GM12878 (cell line): ENCODE measurements at regions not wholly inside any gene's neighbourhood (a gene's known extent, or its start where the extent isn't known, plus 50 kb on each side); places are given as distances from the start of the nearest gene placed in this dataset.

ENCODE experiments used
- ATAC-seq: fragments of 200-7000 bp; cut with Tn5 transposase; 3 replicates; pipeline ENCODE4 v1.9.1; 2020; ENCODE audit warnings: mild to moderate bottlenecking, moderate library complexity
- BruUV-seq: library from RNA; stranded (reverse); fragments of 400-500 nt; replicated peaks from 2 replicates; lab custom pipeline; 2021; lab: Mats Ljungman, UMichigan
- CTCF ChIA-PET: fragments of 300-600 bp; sonication (Branson Sonifier 250); formaldehyde crosslinking; extraction: SDS; loops from one replicate; lab custom pipeline; 2021; ENCODE audit warnings: inconsistent platforms; lab: Yijun Ruan, JAX
- POLR2A ChIA-PET: fragments of 350-600 bp; formaldehyde crosslinking; extraction: SDS; loops from one replicate; lab custom pipeline; 2021; ENCODE audit warnings: inconsistent platforms; lab: Charles Lee
- RAD21 ChIA-PET: fragments of 300-600 bp; sonication (Branson Sonifier 250); formaldehyde crosslinking; loops from one replicate; lab custom pipeline; 2023; ENCODE audit warnings: antibody characterized with exemption; ENCODE audit not compliant: unreplicated experiment; lab: Charles Lee
- SMC1A ChIA-PET: fragments of 300-600 bp; sonication (Branson Sonifier 250); formaldehyde crosslinking; loops from one replicate; lab custom pipeline; 2023; ENCODE audit not compliant: unreplicated experiment, uncharacterized antibody; lab: Charles Lee
- DNase-seq: peaks from one replicate; pipeline ENCODE4 v3.0.0-alpha.2; 2011; ENCODE audit warnings: low read depth, low spot score
- FAIRE-seq: peaks from 3 replicates; lab custom pipeline; 2011; peaks lifted over from hg19 to GRCh38; lab: Jason Lieb, UNC
- H2AFZ ChIP-seq: 2 replicates; pipeline ENCODE4 v1.6.0; 2011; ENCODE audit warnings: low read depth, low read length, control low read depth; ENCODE audit not compliant: control insufficient read depth
- H3K27ac ChIP-seq: 2 replicates; pipeline ENCODE4 v1.5.1; 2011; ENCODE audit warnings: control low read depth; ENCODE audit not compliant: control insufficient read depth, insufficient read depth
- H3K27me3 ChIP-seq, 2 experiments: replicated peaks in 1 of 2; 2 replicates each; pipeline versions ENCODE4 v1.6.0 to v1.6.1; 2011; ENCODE audit warnings: low read length in 1 of 2; ENCODE audit not compliant: control insufficient read depth in 2 of 2, insufficient read depth in 2 of 2
- H3K36me3 ChIP-seq, 2 experiments: 2 replicates each; pipeline ENCODE4 v1.5.1; 2011; ENCODE audit warnings: low read length in 1 of 2; ENCODE audit not compliant: control insufficient read depth in 2 of 2, insufficient read depth in 2 of 2
- H3K4me1 ChIP-seq: 2 replicates; pipeline ENCODE4 v1.6.1; 2011; ENCODE audit warnings: mild to moderate bottlenecking, low read length, moderate library complexity, mixed read lengths; ENCODE audit not compliant: control insufficient read depth, insufficient read depth
- H3K4me2 ChIP-seq: 2 replicates; pipeline ENCODE4 v1.6.0; 2011; ENCODE audit warnings: control low read depth; ENCODE audit not compliant: control insufficient read depth, insufficient read depth
- H3K4me3 ChIP-seq: fragments of 200-600 bp; sonication (generic); 2 replicates; pipeline ENCODE4 v1.5.1; 2016
- H3K79me2 ChIP-seq: 2 replicates; pipeline ENCODE4 v1.6.0; 2011; ENCODE audit warnings: low read length; ENCODE audit not compliant: control insufficient read depth, insufficient read depth
- H3K9ac ChIP-seq: 2 replicates; pipeline ENCODE4 v1.8.0; 2011; ENCODE audit warnings: low read length, control low read depth, mixed read lengths; ENCODE audit not compliant: control insufficient read depth, insufficient read depth
- H3K9me3 ChIP-seq: replicated peaks from 3 replicates; pipeline ENCODE4 v1.5.1; 2011; ENCODE audit warnings: mild to moderate bottlenecking, low read length; ENCODE audit not compliant: control insufficient read depth, insufficient read depth
- H4K20me1 ChIP-seq: 2 replicates; pipeline ENCODE4 v1.6.0; 2011; ENCODE audit not compliant: control insufficient read depth, insufficient read depth
- ASH2L ChIP-seq: fragments of 300-600, 200-600 bp; sonication (generic); IDR thresholded peaks from 2 replicates; pipeline ENCODE4 v1.6.1; 2017; ENCODE audit warnings: low read depth, mild to moderate bottlenecking, borderline replicate concordance
- ATF2 ChIP-seq: IDR thresholded peaks from 2 replicates; pipeline ENCODE4 v1.6.1; 2012; ENCODE audit warnings: low read length, inconsistent platforms
- BCL3 ChIP-seq: IDR thresholded peaks from 2 replicates; pipeline ENCODE4 v1.6.1; 2011; ENCODE audit warnings: borderline replicate concordance, low read depth, mild to moderate bottlenecking, moderate library complexity, low read length; ENCODE audit not compliant: insufficient read depth, poor library complexity, severe bottlenecking
- ZNF592 ChIP-seq: fragments of 450-650 bp; IDR thresholded peaks from 2 replicates; pipeline ENCODE4 v1.6.1; 2017; ENCODE audit warnings: mild to moderate bottlenecking, moderate library complexity
- in situ Hi-C: fragments of 300-500 bp; cut with MboI; formaldehyde crosslinking; loops from 9 replicates; pipeline ENCODE4 v1.14.3; 2018; ENCODE audit warnings: mixed read lengths
- intact Hi-C: fragments of 100-400 bp; cut with micrococcal nuclease; formaldehyde crosslinking; loops from one replicate; pipeline ENCODE4 v1.14.2; 2022; ENCODE audit not compliant: unreplicated experiment

GRCh38 chr22:34897126-34897525 is 168.8 kb upstream of the ISX start (continued):
- TF ChIP-seq ZNF592 = no peak
- no peak for TF ChIP-seq ASH2L

GRCh38 chr22:34902335-34902734 is 163.6 kb upstream of the ISX start:
- in situ Hi-C loops = no loop called here
- ATAC-seq (no peak), DNase-seq (no peak), FAIRE-seq (no peak)
- no peaks in the 10 kb centered on the region for H3K27me3 ChIP-seq
- H3K4me1 ChIP-seq = no peaks in the 10 kb centered on the region
- SMC1A ChIA-PET = no interaction called here
- no peak overlapping the region for H2AFZ ChIP-seq
- intact Hi-C loops = no loop called here
- CTCF ChIA-PET = no interaction called here
- TF ChIP-seq ATF2 (no peak), BCL3 (no peak)
- no peak overlapping the region for H3K4me2 ChIP-seq
- H3K4me3 ChIP-seq = no peak overlapping the region
- no peaks in the 10 kb centered on the region for H3K79me2 ChIP-seq
- H3K27ac ChIP-seq = no peak overlapping the region
- no peaks in the 10 kb centered on the region; the same call in 2 of the 3 replicates for H3K9me3 ChIP-seq
- H4K20me1 ChIP-seq = no peaks in the 10 kb centered on the region
- no TSS peak for BruUV-seq
- H3K9ac ChIP-seq = no peak overlapping the region
- RAD21 ChIA-PET = no interaction called here
- no peaks in the 10 kb centered on the region for H3K36me3 ChIP-seq
- POLR2A ChIA-PET = no interaction called here
